RWPE1 (cell line): ENCODE measurements at regions not wholly inside any gene's neighbourhood (a gene's known extent, or its start where the extent isn't known, plus 50 kb on each side); places are given as distances from the start of the nearest gene placed in this dataset.

Experiments used
- CTCF ChIA-PET: fragments of 350-600 bp; sonication (Branson Sonifier 250); formaldehyde crosslinking; extraction: SDS; loops from one replicate; lab custom pipeline; 2021; lab: Yijun Ruan, JAX
- POLR2A ChIA-PET: fragments of 400-600 bp; formaldehyde crosslinking; extraction: SDS; loops from one replicate; lab custom pipeline; 2020; ENCODE audit warnings: antibody characterized with exemption; ENCODE audit not compliant: low non-redundant PET; lab: Yijun Ruan, JAX
- DNase-seq: peaks from one replicate; pipeline ENCODE4 v3.0.0; 2012; ENCODE audit warnings: low spot score
- H3K27ac ChIP-seq: fragments of 450-650 bp; 2 replicates; pipeline ENCODE4 v1.5.1; 2017
- TF ChIP-seq, protein P1 (sequence below): fragments of 450-650 bp; conservative IDR thresholded peaks from 2 replicates; pipeline ENCODE4 v1.5.1; 2017; ENCODE audit warnings: low read depth, mild to moderate bottlenecking

GRCh38 chr9:16052146-16052545, 499.3 kb downstream of the CCDC171 start:
- DNase-seq = no peak
- ChIA-PET POLR2A (no interaction called here), CTCF (no interaction called here)
- TF ChIP-seq, protein P1, sequence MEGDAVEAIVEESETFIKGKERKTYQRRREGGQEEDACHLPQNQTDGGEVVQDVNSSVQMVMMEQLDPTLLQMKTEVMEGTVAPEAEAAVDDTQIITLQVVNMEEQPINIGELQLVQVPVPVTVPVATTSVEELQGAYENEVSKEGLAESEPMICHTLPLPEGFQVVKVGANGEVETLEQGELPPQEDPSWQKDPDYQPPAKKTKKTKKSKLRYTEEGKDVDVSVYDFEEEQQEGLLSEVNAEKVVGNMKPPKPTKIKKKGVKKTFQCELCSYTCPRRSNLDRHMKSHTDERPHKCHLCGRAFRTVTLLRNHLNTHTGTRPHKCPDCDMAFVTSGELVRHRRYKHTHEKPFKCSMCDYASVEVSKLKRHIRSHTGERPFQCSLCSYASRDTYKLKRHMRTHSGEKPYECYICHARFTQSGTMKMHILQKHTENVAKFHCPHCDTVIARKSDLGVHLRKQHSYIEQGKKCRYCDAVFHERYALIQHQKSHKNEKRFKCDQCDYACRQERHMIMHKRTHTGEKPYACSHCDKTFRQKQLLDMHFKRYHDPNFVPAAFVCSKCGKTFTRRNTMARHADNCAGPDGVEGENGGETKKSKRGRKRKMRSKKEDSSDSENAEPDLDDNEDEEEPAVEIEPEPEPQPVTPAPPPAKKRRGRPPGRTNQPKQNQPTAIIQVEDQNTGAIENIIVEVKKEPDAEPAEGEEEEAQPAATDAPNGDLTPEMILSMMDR = no peak
- no peak overlapping the region for H3K27ac ChIP-seq

DNA sequence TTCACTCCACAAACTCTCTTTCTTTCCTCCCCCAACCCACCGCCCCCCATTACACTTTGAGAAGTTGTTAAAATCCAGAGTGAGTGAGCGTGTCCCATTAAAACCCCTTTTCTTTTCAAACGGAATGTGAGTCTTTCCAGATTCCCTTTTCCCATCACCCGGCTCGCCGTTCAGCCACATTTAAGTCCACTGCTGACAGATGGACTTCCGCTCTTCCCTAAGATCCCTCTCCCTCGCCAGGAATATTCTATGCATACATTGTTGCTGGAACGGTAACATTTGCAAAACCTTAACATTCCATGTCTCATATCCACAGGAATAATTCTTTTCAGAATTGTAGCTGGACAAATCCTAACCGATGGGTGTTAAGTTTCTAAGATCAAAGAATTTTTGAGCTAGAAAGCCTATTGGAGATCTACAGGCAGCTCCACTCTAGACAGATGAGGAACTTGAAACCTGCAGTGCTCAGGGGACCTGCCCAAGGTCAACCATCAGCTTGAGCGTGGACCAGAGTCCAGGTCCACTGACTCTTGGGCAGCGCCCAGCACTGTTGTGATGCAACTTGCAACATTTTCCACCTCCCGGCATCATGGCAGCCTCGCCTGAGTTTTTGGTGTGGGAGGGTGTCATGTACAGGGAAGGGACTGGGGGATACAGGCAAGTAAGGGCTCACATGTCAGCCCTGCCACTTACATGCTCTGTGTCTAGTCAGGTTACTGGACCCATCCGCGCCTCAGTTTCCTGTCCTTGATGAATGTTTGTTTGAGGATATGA, 500.1 kb downstream of the CCDC171 start:
- ChIA-PET POLR2A (no interaction called here), CTCF (interaction anchor here (0.6 to 1.0 kb wide), 3 partner anchors 20 to 821 kb away, joined by 3 to 4 read pairs (median 3); no protein-coding TSS in a partner anchor)
- no peak overlapping the region for H3K27ac ChIP-seq
- no peak for DNase-seq
- TF ChIP-seq, protein P1 = no peak

DNA sequence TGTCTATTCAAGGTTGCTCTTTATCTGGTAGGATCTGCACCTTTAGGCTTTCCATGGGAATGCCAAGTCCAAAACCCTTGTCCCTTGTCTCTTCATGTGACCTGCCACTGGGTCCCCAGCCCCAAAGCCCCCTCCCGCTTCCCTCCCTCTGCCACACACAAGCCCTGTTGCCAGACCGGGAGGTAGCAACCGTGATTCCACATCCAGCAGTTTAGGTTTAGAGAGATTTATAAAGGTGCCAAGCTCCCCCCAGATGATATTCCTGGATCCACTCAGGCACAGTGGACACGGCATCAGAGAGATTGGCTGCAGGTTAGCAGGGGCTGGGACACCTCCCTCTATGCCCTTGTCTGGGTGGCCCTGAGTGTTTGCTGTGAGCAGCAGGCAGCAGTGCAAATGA, 504.7 kb downstream of the CCDC171 start:
- POLR2A ChIA-PET = no interaction called here
- H3K27ac ChIP-seq = no peak overlapping the region
- no peak for DNase-seq
- CTCF ChIA-PET = no interaction called here
- TF ChIP-seq, protein P1 = no peak

DNA sequence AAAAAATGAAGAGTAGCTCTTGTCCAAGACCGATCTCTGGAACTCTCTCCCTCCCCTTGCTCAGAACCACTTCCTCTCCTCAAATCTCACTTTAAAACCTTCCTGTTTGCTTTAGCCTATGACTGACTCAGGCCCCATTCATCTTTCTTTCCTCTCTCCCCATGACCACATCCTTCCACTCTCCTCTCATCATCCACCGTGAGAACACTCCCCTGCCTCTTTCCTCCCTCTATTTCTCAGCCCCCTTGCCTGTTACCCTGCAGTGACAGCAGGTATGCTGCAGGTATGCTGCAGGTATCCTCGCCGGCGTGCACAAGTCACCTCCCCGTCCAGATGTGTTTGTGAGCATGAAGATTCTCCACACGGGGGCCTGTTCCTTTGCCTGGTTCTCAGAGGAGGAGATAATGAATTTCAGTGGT, 505.3 kb downstream of the CCDC171 start:
- no peak overlapping the region for H3K27ac ChIP-seq

DNA sequence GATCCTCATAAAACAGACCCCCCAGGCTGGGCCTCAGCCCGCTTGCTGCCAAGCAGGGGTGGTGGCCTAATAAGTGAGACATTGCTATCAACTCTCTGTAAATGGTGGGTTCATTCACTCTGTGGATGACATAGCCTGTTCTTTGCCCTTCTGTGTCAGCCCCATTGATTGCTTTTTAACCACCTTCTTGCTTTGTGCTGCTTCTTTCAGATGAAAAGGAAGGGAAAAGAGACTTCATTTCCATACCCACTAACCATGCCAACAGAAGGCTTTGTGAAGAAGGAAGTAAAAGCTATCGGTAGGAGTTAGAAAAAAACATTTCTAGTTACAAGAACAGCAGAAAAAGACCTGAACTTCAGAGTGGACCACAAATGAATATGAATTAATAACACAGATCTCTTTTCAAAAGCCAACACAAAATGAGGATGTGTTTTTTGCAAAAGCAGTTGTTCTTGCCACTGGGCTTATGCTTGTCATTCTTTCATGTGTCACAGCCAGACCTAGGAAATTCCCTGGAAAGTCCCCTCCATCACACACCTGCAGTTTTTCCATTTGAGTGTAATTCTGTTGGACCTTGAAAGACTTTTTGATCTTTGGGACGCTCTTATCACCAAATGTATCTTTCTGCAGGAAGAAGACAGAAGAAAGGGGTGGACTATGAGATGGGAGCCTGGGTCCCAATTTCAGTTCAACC, 507.7 kb downstream of the CCDC171 start:
- no peak overlapping the region for H3K27ac ChIP-seq
- CTCF ChIA-PET = no interaction called here
- TF ChIP-seq, protein P1 = no peak
- POLR2A ChIA-PET = no interaction called here
- no peak for DNase-seq

More for the DNA sequence above, 505.3 kb downstream of the CCDC171 start:
- TF ChIP-seq, protein P1 = no peak
- ChIA-PET CTCF (no interaction called here), POLR2A (no interaction called here)
- peak; percentile 34 for DNase-seq

DNA sequence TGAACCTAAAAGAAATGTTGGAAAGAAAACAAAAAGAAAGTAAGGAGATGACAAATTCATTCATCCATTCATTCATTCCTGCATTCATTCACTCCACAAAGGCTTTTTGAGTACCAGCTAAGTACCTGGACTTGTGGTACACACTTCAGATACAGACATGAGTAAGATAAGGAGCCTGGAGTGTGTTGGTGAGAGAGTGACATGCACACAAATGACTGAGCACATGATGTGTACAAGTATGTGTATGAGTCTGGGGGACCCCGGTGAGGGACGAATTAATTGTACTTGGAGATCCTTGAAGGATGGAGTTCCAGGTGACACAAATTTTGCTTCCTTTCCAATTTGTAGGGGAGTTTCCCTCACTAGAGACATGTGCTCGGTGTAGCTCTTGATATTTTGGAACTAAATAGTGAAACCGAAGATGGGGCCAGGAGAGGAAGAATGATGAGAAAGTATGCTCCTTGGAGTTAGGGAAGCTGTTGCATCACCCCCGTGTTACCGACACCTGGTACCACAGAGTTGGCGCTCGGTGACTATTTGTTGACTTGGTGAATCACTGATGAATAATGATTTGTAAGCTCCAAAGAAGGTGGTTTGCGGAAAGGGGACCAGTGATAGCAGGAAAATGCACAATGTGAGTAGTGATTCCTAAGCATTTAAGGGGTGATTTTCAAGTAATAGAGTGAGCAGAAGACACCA, 509.8 kb downstream of the CCDC171 start:
- TF ChIP-seq, protein P1 = no peak
- ChIA-PET POLR2A (interaction anchor here (0.5 kb wide), 1 partner anchor 717 kb away, joined by 6 read pairs; no protein-coding TSS in a partner anchor), CTCF (interaction anchor here (0.7 kb wide), 1 partner anchor 93 kb away, joined by 3 read pairs; no protein-coding TSS in a partner anchor)
- H3K27ac ChIP-seq = peak overlapping the region; percentile 75
- DNase-seq = peak; percentile 96
